PC-3 (cell line): ENCODE measurements at regions not wholly inside any gene's neighbourhood (a gene's known extent, or its start where the extent isn't known, plus 50 kb on each side); places are given as distances from the start of the nearest gene placed in this dataset.

ENCODE experiments used
- ATAC-seq: fragments of 200-7000 bp; cut with Tn5 transposase; 2 replicates; pipeline ENCODE4 v1.9.1; 2020; ENCODE audit warnings: mild to moderate bottlenecking, moderate library complexity
- BruUV-seq: library from RNA; stranded (reverse); fragments of 400-500 nt; replicated peaks from 2 replicates; lab custom pipeline; 2021; lab: Mats Ljungman, UMichigan
- CTCF ChIA-PET: fragments of 300-600 bp; sonication (Branson Sonifier 250); formaldehyde crosslinking; loops from one replicate; lab custom pipeline; 2022; ENCODE audit warnings: antibody characterized with exemption; lab: Charles Lee
- POLR2A ChIA-PET: fragments of 300-600 bp; sonication (Branson Sonifier 250); formaldehyde crosslinking; loops from one replicate; lab custom pipeline; 2022; ENCODE audit warnings: antibody characterized with exemption; ENCODE audit not compliant: unreplicated experiment; lab: Charles Lee
- DNase-seq: peaks from one replicate; pipeline ENCODE4 v3.0.0-alpha.2; 2015
- H2AFZ ChIP-seq: fragments of 300-600 bp; sonication (generic); 2 replicates; pipeline ENCODE4 v1.6.0; 2016; ENCODE audit warnings: antibody characterized with exemption, low read length
- H3F3A ChIP-seq: fragments of 300-600 bp; sonication (generic); one replicate; pipeline ENCODE4 v1.6.0; 2017; ENCODE audit warnings: antibody characterized with exemption, low read length, control low read depth, mild to moderate bottlenecking; ENCODE audit not compliant: unreplicated experiment
- H3K27ac ChIP-seq: fragments of 300-600 bp; sonication (generic); 2 replicates; pipeline ENCODE4 v1.5.1; 2016; ENCODE audit warnings: mild to moderate bottlenecking, low read length
- H3K27me3 ChIP-seq: fragments of 300-600 bp; sonication (generic); 2 replicates; pipeline ENCODE4 v1.6.1; 2016; ENCODE audit warnings: low read length, mixed read lengths
- H3K36me3 ChIP-seq: fragments of 300-600 bp; sonication (generic); 2 replicates; pipeline ENCODE4 v1.6.1; 2016; ENCODE audit warnings: low read depth, mixed run types, low read length, mixed read lengths
- H3K4me1 ChIP-seq: fragments of 300-600 bp; sonication (generic); 2 replicates; pipeline ENCODE4 v1.5.1; 2016; ENCODE audit warnings: low read length; ENCODE audit not compliant: insufficient read depth
- H3K4me2 ChIP-seq: fragments of 300-600 bp; sonication (generic); 2 replicates; pipeline ENCODE4 v1.6.0; 2016; ENCODE audit warnings: low read length
- H3K4me3 ChIP-seq: fragments of 300-600 bp; sonication (generic); 2 replicates; pipeline ENCODE4 v1.5.1; 2016; ENCODE audit warnings: mild to moderate bottlenecking, low read length, mixed read lengths
- H3K79me2 ChIP-seq: fragments of 300-600 bp; sonication (generic); 2 replicates; pipeline ENCODE4 v1.6.1; 2017; ENCODE audit warnings: low read length, mixed read lengths
- H3K9ac ChIP-seq: fragments of 300-600 bp; sonication (generic); 2 replicates; pipeline ENCODE4 v1.6.0; 2016; ENCODE audit warnings: mild to moderate bottlenecking, low read length
- H3K9me2 ChIP-seq: fragments of 300-600 bp; sonication (generic); replicated peaks from 2 replicates; pipeline ENCODE4 v1.6.1; 2016; ENCODE audit warnings: mixed run types, low read length, mixed read lengths
- H3K9me3 ChIP-seq: fragments of 300-600 bp; sonication (generic); 2 replicates; pipeline ENCODE4 v1.6.1; 2016; ENCODE audit warnings: low read length, mixed read lengths
- H4K20me1 ChIP-seq: fragments of 300-600 bp; sonication (generic); 2 replicates; pipeline ENCODE4 v1.6.1; 2016; ENCODE audit warnings: low read length, mixed read lengths
- CTCF ChIP-seq: fragments of 300-600 bp; sonication (generic); conservative IDR thresholded peaks from 2 replicates; pipeline ENCODE4 v1.5.1; 2017; ENCODE audit warnings: antibody characterized with exemption, low read depth, mild to moderate bottlenecking, low read length
- EZH2 ChIP-seq: fragments of 300-600 bp; sonication (generic); IDR thresholded peaks from one replicate; pipeline ENCODE4 v1.6.1; 2017; ENCODE audit warnings: antibody characterized with exemption, mild to moderate bottlenecking, low read length; ENCODE audit not compliant: unreplicated experiment
- EZH2phosphoT487 ChIP-seq: fragments of 300-600 bp; sonication (generic); IDR thresholded peaks from 2 replicates; pipeline ENCODE4 v1.6.1; 2018; ENCODE audit warnings: mild to moderate bottlenecking, antibody characterized with exemption, low read length, borderline replicate concordance
- intact Hi-C: fragments of 100-400 bp; cut with micrococcal nuclease; formaldehyde crosslinking; loops from 2 replicates; pipeline ENCODE4 v1.9.0; 2023

GRCh38 chr16:26649381-26650045, 417.2 kb upstream of the C16orf82 start:
- H3K27me3 ChIP-seq, result no peaks in the 10 kb centered on the region
- TF ChIP-seq EZH2phosphoT487, result no peak
- TF ChIP-seq EZH2, result no peak
- no peak for TF ChIP-seq CTCF
- no peaks in the 10 kb centered on the region for H3K79me2 ChIP-seq
- POLR2A ChIA-PET, result no interaction called here
- CTCF ChIA-PET, result no interaction called here
- no peak overlapping the region for H3K9ac ChIP-seq
- H3F3A ChIP-seq, result no peaks in the 10 kb centered on the region
- BruUV-seq, result no TSS peak
- no peaks in the 10 kb centered on the region for H3K9me3 ChIP-seq
- no peaks in the 10 kb centered on the region for H3K9me2 ChIP-seq
- H3K4me3 ChIP-seq, result no peak overlapping the region
- ATAC-seq (no peak), DNase-seq (no peak)
- no peaks in the 10 kb centered on the region for H4K20me1 ChIP-seq
- no peak overlapping the region for H3K4me2 ChIP-seq
- H3K27ac ChIP-seq, result no peak overlapping the region
- intact Hi-C loops, result no loop called here
- no peak overlapping the region for H2AFZ ChIP-seq
- no peaks in the 10 kb centered on the region for H3K4me1 ChIP-seq
- no peaks in the 10 kb centered on the region for H3K36me3 ChIP-seq

GRCh38 chr16:26651464-26651863, 415.3 kb upstream of the C16orf82 start:
- ATAC-seq (no peak), DNase-seq (no peak)
- POLR2A ChIA-PET, result no interaction called here
- H3K79me2 ChIP-seq, result no peaks in the 10 kb centered on the region
- H3K9ac ChIP-seq, result no peak overlapping the region
- H3K9me2 ChIP-seq, result no peaks in the 10 kb centered on the region
- no peaks in the 10 kb centered on the region for H4K20me1 ChIP-seq
- TF ChIP-seq CTCF (no peak), EZH2 (no peak)
- no peak overlapping the region for H2AFZ ChIP-seq
- H3K4me1 ChIP-seq, result no peaks in the 10 kb centered on the region
- H3K4me2 ChIP-seq, result no peak overlapping the region
- no peak overlapping the region for H3K27ac ChIP-seq
- H3K27me3 ChIP-seq, result no peaks in the 10 kb centered on the region
- intact Hi-C loops, result no loop called here
- CTCF ChIA-PET, result no interaction called here
- H3K36me3 ChIP-seq, result no peaks in the 10 kb centered on the region
- no peak overlapping the region for H3K4me3 ChIP-seq
- H3K9me3 ChIP-seq, result no peaks in the 10 kb centered on the region
- no TSS peak for BruUV-seq
- H3F3A ChIP-seq, result no peaks in the 10 kb centered on the region

- intact Hi-C loops, result no loop called here
- no peak for DNase-seq
- no peak for ATAC-seq
- TF ChIP-seq EZH2phosphoT487 (no peak), EZH2 (no peak), CTCF (no peak)
- Histone ChIP-seq H3K36me3 (no peaks in the 10 kb centered on the region), H4K20me1 (no peaks in the 10 kb centered on the region), H3K27me3 (no peaks in the 10 kb centered on the region), H3K4me3 (no peak overlapping the region), H3F3A (no peaks in the 10 kb centered on the region), H3K4me2 (no peak overlapping the region), H3K9me2 (no peaks in the 10 kb centered on the region), H3K27ac (no peak overlapping the region), H2AFZ (no peak overlapping the region), H3K79me2 (no peaks in the 10 kb centered on the region), H3K9me3 (no peaks in the 10 kb centered on the region), H3K4me1 (no peaks in the 10 kb centered on the region), H3K9ac (no peak overlapping the region)
- POLR2A ChIA-PET, result no interaction called here
- no TSS peak for BruUV-seq
- CTCF ChIA-PET, result no interaction called here
Observed at GRCh38 chr16:26651884-26652283, 414.8 kb upstream of the C16orf82 start.
